SH-SY5Y (cell line): ENCODE measurements at regions not wholly inside any gene's neighbourhood (a gene's known extent, or its start where the extent isn't known, plus 50 kb on each side); places are given as distances from the start of the nearest gene placed in this dataset.

Source experiments
- GATA2 ChIP-seq: IDR thresholded peaks from 2 replicates; pipeline ENCODE4 v1.6.1; 2011; ENCODE audit warnings: mild to moderate bottlenecking, low read depth, low read length
- GATA3 ChIP-seq: IDR thresholded peaks from 2 replicates; pipeline ENCODE4 v1.6.1; 2011; ENCODE audit warnings: low read depth, mild to moderate bottlenecking, low read length, moderate library complexity

DNA sequence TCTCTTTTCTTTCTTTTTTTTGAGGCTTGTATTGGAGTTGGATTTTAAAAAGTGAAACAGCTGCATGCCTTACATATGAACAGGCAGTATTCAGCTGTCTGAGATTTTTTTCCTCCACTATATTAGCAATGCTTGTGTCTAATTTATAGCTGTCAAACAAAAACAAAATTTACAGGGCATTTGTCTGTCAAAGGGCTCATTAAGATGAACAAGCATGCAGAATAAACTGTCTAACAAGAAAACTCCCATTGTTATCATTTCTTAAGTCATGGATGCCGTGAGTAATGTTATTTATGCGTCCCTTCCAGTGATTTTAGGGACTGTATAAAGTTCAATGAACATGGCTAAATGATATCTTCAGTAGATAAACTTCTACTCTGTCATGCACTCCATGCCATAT, 674.7 kb downstream of the PLCL1 start:
- TF ChIP-seq GATA2 = no peak
- TF ChIP-seq GATA3 = no peak
